ENCODE measurements at regions not wholly inside any gene's neighbourhood (a gene's known extent, or its start where the extent isn't known, plus 50 kb on each side); places are given as distances from the start of the nearest gene placed in this dataset.

DNA sequence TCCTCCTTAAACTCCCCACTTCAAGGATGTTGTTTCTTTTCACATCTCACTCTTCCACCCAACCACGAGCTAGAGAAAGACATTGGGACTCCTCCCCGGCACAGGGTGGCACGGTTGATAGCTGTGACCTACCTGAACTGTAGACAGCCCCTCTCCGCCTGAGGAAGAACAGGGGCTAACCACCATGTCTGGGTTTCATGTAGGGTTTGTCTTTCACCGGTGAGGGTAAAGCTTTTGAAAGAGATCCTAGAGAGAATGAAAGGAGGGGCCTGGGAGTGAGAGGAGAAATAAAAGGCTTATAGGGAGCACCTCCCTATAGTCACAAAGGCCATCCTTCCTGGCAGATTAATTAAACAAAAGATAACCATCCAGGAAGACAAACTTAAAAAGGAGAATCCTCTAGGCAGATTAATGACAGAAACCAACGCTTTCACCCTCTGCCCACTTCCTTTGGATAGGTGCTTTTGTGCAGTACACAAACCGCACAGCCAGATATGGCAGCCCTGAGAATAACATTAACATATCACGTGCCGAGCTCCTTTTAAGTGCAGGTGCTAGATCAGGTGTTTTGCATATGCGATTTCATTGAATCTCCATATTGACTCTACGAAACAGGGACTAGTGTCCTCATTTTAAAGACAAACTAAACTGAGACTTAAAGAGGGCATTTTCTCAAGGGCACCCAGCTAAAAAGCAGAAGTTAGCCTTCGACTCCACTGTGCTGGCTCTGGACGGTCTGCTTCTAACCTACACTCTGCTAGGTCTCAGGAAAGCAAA lies 178.1 kb upstream of the RUNX1 start:
- no peaks in the 10 kb centered on the region for H3K27me3 ChIP-seq

DNA sequence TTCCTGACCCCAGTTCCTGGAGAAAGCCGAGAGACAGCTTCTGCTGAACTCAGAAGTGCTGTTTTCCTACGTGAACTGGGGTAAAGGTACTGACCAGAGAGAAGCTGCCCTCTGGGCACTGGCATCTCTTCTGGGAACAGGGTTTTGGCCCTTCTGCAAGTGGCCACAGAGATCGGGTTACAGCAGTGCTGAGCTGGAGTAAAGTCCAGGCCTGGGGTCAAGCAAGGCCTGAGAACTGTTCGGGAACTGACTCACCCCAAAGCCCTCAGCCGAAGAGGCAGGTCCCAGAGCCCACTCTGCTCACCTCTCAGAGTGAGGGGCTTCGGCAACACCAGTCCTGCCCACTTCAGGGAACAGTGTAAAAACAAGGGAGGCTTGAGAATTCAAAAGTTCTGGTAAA lies 177.2 kb upstream of the RUNX1 start:
- peaks cover 7% of the 10 kb centered on the region for H3K4me1 ChIP-seq
- H3K27ac ChIP-seq: no peak overlapping the region
- TF ChIP-seq, protein P1, sequence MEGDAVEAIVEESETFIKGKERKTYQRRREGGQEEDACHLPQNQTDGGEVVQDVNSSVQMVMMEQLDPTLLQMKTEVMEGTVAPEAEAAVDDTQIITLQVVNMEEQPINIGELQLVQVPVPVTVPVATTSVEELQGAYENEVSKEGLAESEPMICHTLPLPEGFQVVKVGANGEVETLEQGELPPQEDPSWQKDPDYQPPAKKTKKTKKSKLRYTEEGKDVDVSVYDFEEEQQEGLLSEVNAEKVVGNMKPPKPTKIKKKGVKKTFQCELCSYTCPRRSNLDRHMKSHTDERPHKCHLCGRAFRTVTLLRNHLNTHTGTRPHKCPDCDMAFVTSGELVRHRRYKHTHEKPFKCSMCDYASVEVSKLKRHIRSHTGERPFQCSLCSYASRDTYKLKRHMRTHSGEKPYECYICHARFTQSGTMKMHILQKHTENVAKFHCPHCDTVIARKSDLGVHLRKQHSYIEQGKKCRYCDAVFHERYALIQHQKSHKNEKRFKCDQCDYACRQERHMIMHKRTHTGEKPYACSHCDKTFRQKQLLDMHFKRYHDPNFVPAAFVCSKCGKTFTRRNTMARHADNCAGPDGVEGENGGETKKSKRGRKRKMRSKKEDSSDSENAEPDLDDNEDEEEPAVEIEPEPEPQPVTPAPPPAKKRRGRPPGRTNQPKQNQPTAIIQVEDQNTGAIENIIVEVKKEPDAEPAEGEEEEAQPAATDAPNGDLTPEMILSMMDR (IDR thresholded peaks at IDR 0.05): no peak
- TF ChIP-seq EP300 (IDR thresholded peaks at IDR 0.05): no peak
- no peak for TF ChIP-seq POLR2A (IDR thresholded peaks at IDR 0.05)
- TF ChIP-seq POLR2AphosphoS5 (IDR thresholded peaks at IDR 0.05): no peak
- WGBS: 52% methylated on average over 4 of the region's 6 CpGs
- no peaks in the 10 kb centered on the region for H3K9me3 ChIP-seq
- H3K27me3 ChIP-seq: no peaks in the 10 kb centered on the region
- no peaks in the 10 kb centered on the region for H3K36me3 ChIP-seq
- H3K4me3 ChIP-seq: no peak overlapping the region
- DNase-seq (ENCODE audit: low spot score in 2 of 2): no peak

More for the DNA sequence above, 178.1 kb upstream of the RUNX1 start:
- WGBS: 90% methylated on average over 13 of the region's 13 CpGs
- no peak for DNase-seq (ENCODE audit: low spot score in 2 of 2)
- TF ChIP-seq, protein P1 (IDR thresholded peaks at IDR 0.05): no peak
- TF ChIP-seq POLR2A (IDR thresholded peaks at IDR 0.05) (no peak), POLR2AphosphoS5 (IDR thresholded peaks at IDR 0.05) (no peak), EP300 (IDR thresholded peaks at IDR 0.05) (no peak)
- H3K27ac ChIP-seq: no peak overlapping the region
- no peak overlapping the region for H3K4me3 ChIP-seq
- H3K4me1 ChIP-seq: peaks cover 6% of the 10 kb centered on the region
- no peaks in the 10 kb centered on the region for H3K36me3 ChIP-seq
- H3K9me3 ChIP-seq: no peaks in the 10 kb centered on the region

DNA sequence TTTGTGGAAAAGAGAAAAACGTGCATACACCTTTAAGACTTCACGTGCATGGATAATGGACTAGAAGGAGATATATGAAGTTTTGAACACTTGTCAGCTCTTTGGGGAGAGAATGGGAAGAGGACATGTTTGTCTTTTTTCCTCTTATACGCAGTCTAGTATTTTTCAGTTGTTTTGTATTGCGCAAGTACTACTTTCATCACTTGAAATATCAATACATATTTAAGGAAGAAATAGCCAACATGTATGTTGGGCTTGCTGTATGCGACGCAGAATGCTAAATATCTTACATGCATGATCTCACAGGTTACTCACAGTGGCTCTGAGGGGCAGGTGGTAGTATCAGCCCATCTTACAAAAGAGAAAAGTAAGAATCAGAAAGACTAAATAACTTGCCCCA lies 176.5 kb upstream of the RUNX1 start:
- 92% methylated on average over 6 of the region's 6 CpGs for WGBS
- TF ChIP-seq, protein P1 (IDR thresholded peaks at IDR 0.05): no peak
- no peak for TF ChIP-seq POLR2AphosphoS5 (IDR thresholded peaks at IDR 0.05)
- TF ChIP-seq POLR2A (IDR thresholded peaks at IDR 0.05): no peak
- TF ChIP-seq EP300 (IDR thresholded peaks at IDR 0.05): no peak

DNA sequence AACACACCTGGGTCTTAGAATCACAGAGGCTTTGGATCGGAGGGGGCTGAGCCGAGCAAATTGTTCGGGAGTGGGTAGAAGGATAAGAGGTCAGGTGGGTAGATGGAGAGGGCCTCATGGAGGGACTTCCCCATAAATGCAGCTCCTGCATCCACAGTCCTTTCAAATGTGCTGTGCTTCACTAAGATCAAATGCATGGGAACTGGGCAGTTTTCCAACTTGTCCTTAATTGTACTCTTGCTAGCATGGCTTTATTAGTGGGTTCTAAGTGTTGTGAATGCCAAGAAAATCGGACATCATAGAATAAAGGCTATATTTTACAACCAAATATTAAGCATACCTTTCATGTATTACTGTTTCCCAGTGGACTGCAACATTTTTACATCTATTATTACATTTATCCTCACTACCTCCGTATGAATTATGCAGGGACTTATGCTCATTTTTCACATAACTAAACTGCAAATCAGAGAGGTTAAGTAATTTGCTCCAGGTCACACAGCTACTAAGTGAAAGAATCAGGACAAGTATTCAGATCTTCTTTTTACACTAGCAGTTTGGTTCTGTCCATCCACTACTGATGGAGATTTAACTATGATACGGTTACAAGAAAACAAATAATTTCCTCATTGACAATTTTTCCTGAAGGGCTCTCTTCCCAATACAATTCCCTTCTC lies 174.5 kb upstream of the RUNX1 start:
- no peaks in the 10 kb centered on the region for H3K36me3 ChIP-seq
- H3K4me3 ChIP-seq: no peak overlapping the region
- TF ChIP-seq POLR2A (IDR thresholded peaks at IDR 0.05): no peak
- 60% methylated on average over 6 of the region's 6 CpGs for WGBS
- H3K4me1 ChIP-seq: peaks cover 7% of the 10 kb centered on the region
- H3K27ac ChIP-seq: no peak overlapping the region
- no peak for DNase-seq (ENCODE audit: low spot score in 2 of 2)
- H3K9me3 ChIP-seq: no peaks in the 10 kb centered on the region
- H3K27me3 ChIP-seq: no peaks in the 10 kb centered on the region

More for the DNA sequence above, 176.5 kb upstream of the RUNX1 start:
- H3K27me3 ChIP-seq: no peaks in the 10 kb centered on the region
- H3K27ac ChIP-seq: no peak overlapping the region
- no peak overlapping the region for H3K4me3 ChIP-seq
- no peaks in the 10 kb centered on the region for H3K36me3 ChIP-seq
- no peaks in the 10 kb centered on the region for H3K9me3 ChIP-seq
- peaks cover 7% of the 10 kb centered on the region for H3K4me1 ChIP-seq
- no peak for DNase-seq (ENCODE audit: low spot score in 2 of 2)

DNA sequence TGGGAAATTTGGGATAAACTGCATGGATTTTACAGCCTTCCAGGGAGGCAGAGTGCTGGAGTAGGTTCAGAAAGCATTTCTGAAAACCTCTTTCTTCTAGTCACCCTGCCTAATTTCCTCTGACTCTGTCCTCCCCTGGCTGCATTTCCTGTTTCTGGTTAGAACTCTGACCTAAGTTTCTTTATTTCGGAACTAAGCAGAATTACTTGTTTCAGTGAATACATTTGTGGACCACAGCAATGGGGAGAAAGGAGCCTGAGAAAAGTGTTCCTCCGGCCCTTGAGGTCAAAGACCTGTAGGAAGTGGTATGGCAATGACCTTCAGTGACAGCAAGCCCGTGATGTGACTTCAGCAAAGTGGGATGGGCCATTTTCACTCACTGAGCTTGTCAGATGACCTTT lies 173.4 kb upstream of the RUNX1 start:
- H3K9me3 ChIP-seq: no peaks in the 10 kb centered on the region
- 61% methylated on average over 3 of the region's 3 CpGs for WGBS
- TF ChIP-seq POLR2AphosphoS5 (IDR thresholded peaks at IDR 0.05) (no peak), EP300 (IDR thresholded peaks at IDR 0.05) (no peak), POLR2A (IDR thresholded peaks at IDR 0.05) (no peak)
- TF ChIP-seq, protein P1 (IDR thresholded peaks at IDR 0.05): no peak
- H3K4me1 ChIP-seq: peaks cover 7% of the 10 kb centered on the region
- no peaks in the 10 kb centered on the region for H3K36me3 ChIP-seq
- H3K4me3 ChIP-seq: no peak overlapping the region
- no peak for DNase-seq (ENCODE audit: low spot score in 2 of 2)
- H3K27me3 ChIP-seq: no peaks in the 10 kb centered on the region
- no peak overlapping the region for H3K27ac ChIP-seq

All from suprapubic skin (tissue), 4 donors.